Activated naive CD4-positive, alpha-beta T cell treated with anti-CD3 and anti-CD28 coated beads for 36 hours (primary cell): ENCODE measurements at regions not wholly inside any gene's neighbourhood (a gene's known extent, or its start where the extent isn't known, plus 50 kb on each side); places are given as distances from the start of the nearest gene placed in this dataset.

ENCODE experiments used
- CTCF ChIA-PET: fragments of 350-600 bp; sonication (Branson Sonifier 250); formaldehyde crosslinking; loops from one replicate; lab custom pipeline; 2021; ENCODE audit warnings: antibody characterized with exemption; lab: Charles Lee
- DNase-seq: peaks from one replicate; pipeline ENCODE4 v3.0.0-alpha.2; 2020
- H3K27ac Mint-ChIP-seq: one replicate; pipeline ENCODE4 v1.8.0; 2021; ENCODE audit warnings: mild to moderate bottlenecking, mixed read lengths
- H3K27me3 Mint-ChIP-seq: one replicate; pipeline ENCODE4 v1.8.0; 2021; ENCODE audit warnings: low read depth, mixed read lengths
- H3K36me3 Mint-ChIP-seq: one replicate; pipeline ENCODE4 v1.8.0; 2021; ENCODE audit warnings: low read depth, mixed read lengths
- H3K4me1 Mint-ChIP-seq: one replicate; pipeline ENCODE4 v1.8.0; 2021; ENCODE audit warnings: low read depth, mixed read lengths
- H3K4me3 Mint-ChIP-seq: one replicate; pipeline ENCODE4 v1.8.0; 2021; ENCODE audit warnings: mild to moderate bottlenecking, moderate library complexity, mixed read lengths
- H3K9me3 Mint-ChIP-seq: one replicate; pipeline ENCODE4 v1.8.0; 2021; ENCODE audit warnings: mixed read lengths
- intact Hi-C: fragments of 100-400 bp; cut with micrococcal nuclease; formaldehyde crosslinking; loops from one replicate; pipeline ENCODE4 v1.15.1; 2023

- intact Hi-C loops = no loop called here
- Mint-ChIP-seq H3K9me3 (no peaks in the 10 kb centered on the region), H3K4me3 (no peak overlapping the region), H3K27me3 (no peaks in the 10 kb centered on the region), H3K36me3 (no peaks in the 10 kb centered on the region), H3K27ac (no peak overlapping the region), H3K4me1 (peaks cover 22% of the 10 kb centered on the region)
- CTCF ChIA-PET = no interaction called here
- DNase-seq = no peak
Measured at GRCh38 chr10:47218803-47219202, 81.2 kb upstream of the GDF10 start.

GRCh38 chr10:47222461-47222860 lies 77.5 kb upstream of the GDF10 start:
- Mint-ChIP-seq H3K36me3 (no peaks in the 10 kb centered on the region), H3K4me1 (peaks cover 8% of the 10 kb centered on the region), H3K27ac (no peak overlapping the region), H3K4me3 (no peak overlapping the region), H3K27me3 (no peaks in the 10 kb centered on the region), H3K9me3 (no peaks in the 10 kb centered on the region)
- CTCF ChIA-PET = interaction anchor here (0.8 kb wide), 2 partner anchors 89 to 92 kb away, joined by 3 to 4 read pairs; no protein-coding TSS in a partner anchor
- intact Hi-C loops = no loop called here
- DNase-seq = no peak

- intact Hi-C loops = no loop called here
- Mint-ChIP-seq H3K4me3 (no peak overlapping the region), H3K36me3 (no peaks in the 10 kb centered on the region), H3K27ac (no peak overlapping the region), H3K9me3 (no peaks in the 10 kb centered on the region), H3K4me1 (peaks cover 4% of the 10 kb centered on the region), H3K27me3 (no peaks in the 10 kb centered on the region)
- no peak for DNase-seq
- CTCF ChIA-PET = interaction anchor here (0.8 kb wide), 1 partner anchor 118 kb away, joined by 3 read pairs; no protein-coding TSS in a partner anchor
Measured at GRCh38 chr10:47223236-47223635, 76.8 kb upstream of the GDF10 start.

GRCh38 chr10:47224546-47225218 lies 75.3 kb upstream of the GDF10 start:
- Mint-ChIP-seq H3K4me1 (peaks cover 4% of the 10 kb centered on the region), H3K27ac (no peak overlapping the region), H3K9me3 (peaks cover 7% of the 10 kb centered on the region), H3K27me3 (no peaks in the 10 kb centered on the region), H3K4me3 (no peak overlapping the region), H3K36me3 (peaks cover 1% of the 10 kb centered on the region)
- intact Hi-C loops = no loop called here
- DNase-seq = no peak
- CTCF ChIA-PET = interaction anchor here (0.6 to 1.2 kb wide), 6 partner anchors 10 to 200 kb away, joined by 3 to 5 read pairs (median 3); no protein-coding TSS in a partner anchor

GRCh38 chr10:47225219-47225927 lies 74.6 kb upstream of the GDF10 start:
- intact Hi-C loops = no loop called here
- CTCF ChIA-PET = interaction anchor here (0.6 to 1.2 kb wide), 4 partner anchors 11 to 93 kb away, joined by 3 to 5 read pairs (median 3); no protein-coding TSS in a partner anchor
- Mint-ChIP-seq H3K27me3 (no peaks in the 10 kb centered on the region), H3K4me1 (peaks cover 7% of the 10 kb centered on the region), H3K27ac (no peak overlapping the region), H3K9me3 (peaks cover 7% of the 10 kb centered on the region), H3K36me3 (peaks cover 1% of the 10 kb centered on the region), H3K4me3 (no peak overlapping the region)
- DNase-seq = no peak

- DNase-seq = no peak
- CTCF ChIA-PET = no interaction called here
- peaks cover 12% of the 10 kb centered on the region for H3K4me1 Mint-ChIP-seq
- H3K36me3 Mint-ChIP-seq = peaks cover 1% of the 10 kb centered on the region
- no peak overlapping the region for H3K4me3 Mint-ChIP-seq
- H3K27me3 Mint-ChIP-seq = no peaks in the 10 kb centered on the region
- H3K9me3 Mint-ChIP-seq = peaks cover 7% of the 10 kb centered on the region
- intact Hi-C loops = no loop called here
- no peak overlapping the region for H3K27ac Mint-ChIP-seq
Measured at GRCh38 chr10:47225928-47226645, 73.9 kb upstream of the GDF10 start.

- DNase-seq = no peak
- CTCF ChIA-PET = interaction anchor here (0.7 kb wide), 1 partner anchor 107 kb away, joined by 3 read pairs; no protein-coding TSS in a partner anchor
- H3K4me3 Mint-ChIP-seq = no peak overlapping the region
- intact Hi-C loops = loop anchor here (2.0 kb wide), 1 partner anchor 22 kb away; no protein-coding TSS in a partner anchor
- peaks cover 7% of the 10 kb centered on the region for H3K9me3 Mint-ChIP-seq
- H3K36me3 Mint-ChIP-seq = peaks cover 1% of the 10 kb centered on the region
- no peak overlapping the region for H3K27ac Mint-ChIP-seq
- H3K4me1 Mint-ChIP-seq = peaks cover 13% of the 10 kb centered on the region
- H3K27me3 Mint-ChIP-seq = no peaks in the 10 kb centered on the region
Measured at GRCh38 chr10:47230482-47230881, 69.5 kb upstream of the GDF10 start.

GRCh38 chr10:47230957-47231356 lies 69.0 kb upstream of the GDF10 start:
- intact Hi-C loops = loop anchor here (2.0 kb wide), 1 partner anchor 22 kb away; no protein-coding TSS in a partner anchor
- H3K36me3 Mint-ChIP-seq = peaks cover 1% of the 10 kb centered on the region
- peaks cover 11% of the 10 kb centered on the region for H3K4me1 Mint-ChIP-seq
- CTCF ChIA-PET = interaction anchor here (0.7 kb wide), 1 partner anchor 107 kb away, joined by 3 read pairs; no protein-coding TSS in a partner anchor
- H3K27me3 Mint-ChIP-seq = no peaks in the 10 kb centered on the region
- no peak overlapping the region for H3K4me3 Mint-ChIP-seq
- H3K27ac Mint-ChIP-seq = no peak overlapping the region
- H3K9me3 Mint-ChIP-seq = peaks cover 7% of the 10 kb centered on the region
- no peak for DNase-seq

- peaks cover 1% of the 10 kb centered on the region for H3K36me3 Mint-ChIP-seq
- CTCF ChIA-PET = no interaction called here
- DNase-seq = no peak
- peaks cover 12% of the 10 kb centered on the region for H3K9me3 Mint-ChIP-seq
- peaks cover 11% of the 10 kb centered on the region for H3K4me1 Mint-ChIP-seq
- H3K27me3 Mint-ChIP-seq = no peaks in the 10 kb centered on the region
- intact Hi-C loops = loop anchor here (2.0 kb wide), 1 partner anchor 23 kb away; no protein-coding TSS in a partner anchor
- H3K27ac Mint-ChIP-seq = no peak overlapping the region
- H3K4me3 Mint-ChIP-seq = no peak overlapping the region
Measured at GRCh38 chr10:47231414-47231813, 68.6 kb upstream of the GDF10 start.

- Mint-ChIP-seq H3K9me3 (peaks cover 9% of the 10 kb centered on the region), H3K27ac (no peak overlapping the region), H3K4me3 (no peak overlapping the region), H3K36me3 (peaks cover 1% of the 10 kb centered on the region), H3K27me3 (no peaks in the 10 kb centered on the region), H3K4me1 (peaks cover 11% of the 10 kb centered on the region)
- no peak for DNase-seq
- intact Hi-C loops = no loop called here
- CTCF ChIA-PET = interaction anchor here (1.1 kb wide), 1 partner anchor 186 kb away, joined by 3 read pairs; no protein-coding TSS in a partner anchor
Measured at GRCh38 chr10:47233631-47234030, 66.4 kb upstream of the GDF10 start.

- intact Hi-C loops = no loop called here
- peaks cover 5% of the 10 kb centered on the region for H3K9me3 Mint-ChIP-seq
- CTCF ChIA-PET = no interaction called here
Measured at GRCh38 chr10:47235484-47235883, 64.5 kb upstream of the GDF10 start.

More at GRCh38 chr10:47235484-47235883, 64.5 kb upstream of the GDF10 start:
- no peak overlapping the region for H3K27ac Mint-ChIP-seq
- peaks cover 8% of the 10 kb centered on the region for H3K4me1 Mint-ChIP-seq
- H3K36me3 Mint-ChIP-seq = no peaks in the 10 kb centered on the region
- no peak overlapping the region for H3K4me3 Mint-ChIP-seq
- DNase-seq = no peak
- H3K27me3 Mint-ChIP-seq = no peaks in the 10 kb centered on the region
